Panc1 (cell line): ENCODE measurements at regions not wholly inside any gene's neighbourhood (a gene's known extent, or its start where the extent isn't known, plus 50 kb on each side); places are given as distances from the start of the nearest gene placed in this dataset.

Source experiments
- ATAC-seq: fragments of 200-7000 bp; cut with Tn5 transposase; 2 replicates; pipeline ENCODE4 v1.9.1; 2020; ENCODE audit warnings: mild to moderate bottlenecking, moderate library complexity
- BruUV-seq: library from RNA; stranded (reverse); fragments of 400-500 nt; replicated peaks from 2 replicates; lab custom pipeline; 2021; lab: Mats Ljungman, UMichigan
- CTCF ChIA-PET: fragments of 300-600 bp; sonication (Branson Sonifier 250); formaldehyde crosslinking; loops from one replicate; lab custom pipeline; 2022; ENCODE audit warnings: antibody characterized with exemption; lab: Charles Lee
- POLR2A ChIA-PET: fragments of 300-600 bp; sonication (Branson Sonifier 250); formaldehyde crosslinking; loops from one replicate; lab custom pipeline; 2022; ENCODE audit warnings: antibody characterized with exemption; lab: Charles Lee
- DNase-seq: peaks from one replicate; pipeline ENCODE4 v3.0.0-alpha.2; 2010; ENCODE audit warnings: low read depth, low spot score
- H3K27ac ChIP-seq: 2 replicates; pipeline ENCODE4 v1.5.1; 2011; ENCODE audit warnings: mild to moderate bottlenecking, low read length, inconsistent platforms
- H3K27me3 ChIP-seq: fragments of 200-500 bp; sonication (Bioruptor generic); 2 replicates; pipeline ENCODE4 v1.6.0; 2014; ENCODE audit warnings: low read length, inconsistent platforms; ENCODE audit not compliant: control insufficient read depth, insufficient read depth
- H3K36me3 ChIP-seq: fragments of 200-500 bp; sonication (Bioruptor generic); 2 replicates; pipeline ENCODE4 v1.5.1; 2014; ENCODE audit warnings: inconsistent platforms, mild to moderate bottlenecking, low read length, moderate library complexity; ENCODE audit not compliant: control insufficient read depth, insufficient read depth
- H3K4me1 ChIP-seq: 2 replicates; pipeline ENCODE4 v1.5.1; 2011; ENCODE audit warnings: inconsistent platforms, mild to moderate bottlenecking, low read length, moderate library complexity; ENCODE audit not compliant: control insufficient read depth, insufficient read depth
- H3K4me3 ChIP-seq, 2 experiments: 2 replicates each; pipeline ENCODE4 v1.5.1; 2011 to 2012; ENCODE audit warnings: low read depth in 2 of 2, low read length in 2 of 2, mild to moderate bottlenecking in 2 of 2, inconsistent platforms in 1 of 2, moderate library complexity in 1 of 2
- H3K9me3 ChIP-seq: fragments of 200-500 bp; sonication (Bioruptor generic); 2 replicates; pipeline ENCODE4 v1.5.1; 2014; ENCODE audit warnings: low read depth, mild to moderate bottlenecking, inconsistent platforms, low read length, moderate library complexity; ENCODE audit not compliant: control insufficient read depth, insufficient read depth
- CTCF ChIP-seq: fragments of 450-650 bp; IDR thresholded peaks from 2 replicates; pipeline ENCODE4 v1.5.1; 2017; ENCODE audit warnings: mild to moderate bottlenecking
- POLR2AphosphoS5 ChIP-seq: IDR thresholded peaks from 2 replicates; pipeline ENCODE4 v1.6.1; 2012; ENCODE audit warnings: mild to moderate bottlenecking, low read depth, low read length, moderate library complexity
- REST ChIP-seq, 2 experiments: IDR thresholded peaks; 2 replicates each; pipeline ENCODE4 v1.6.1; 2011 to 2012; ENCODE audit warnings: low read depth in 2 of 2, control low read depth in 1 of 2, low read length in 1 of 2, mild to moderate bottlenecking in 1 of 2, moderate library complexity in 1 of 2; ENCODE audit not compliant: insufficient read depth in 1 of 2
- SIN3A ChIP-seq: IDR thresholded peaks from 2 replicates; pipeline ENCODE4 v1.6.1; 2012; ENCODE audit warnings: low read depth, mild to moderate bottlenecking, low read length, moderate library complexity, borderline replicate concordance; ENCODE audit not compliant: insufficient read depth
- TCF7L2 ChIP-seq: IDR thresholded peaks from 2 replicates; pipeline ENCODE4 v1.6.1; 2011; ENCODE audit warnings: mild to moderate bottlenecking, low read depth, low read length, inconsistent platforms
- in situ Hi-C: cut with HindIII; loops from 2 replicates; pipeline ENCODE4 v1.10.0; 2016; ENCODE audit warnings: low sequenced_read_pairs, low pct_unique_long_range_greater_than_20kb
- intact Hi-C: fragments of 100-400 bp; cut with micrococcal nuclease; formaldehyde crosslinking; loops from one replicate; pipeline ENCODE4 v1.10.0; 2022; ENCODE audit not compliant: unreplicated experiment

- no peaks in the 10 kb centered on the region for H3K9me3 ChIP-seq
- POLR2A ChIA-PET, result no interaction called here
- intact Hi-C loops (no loop called here), in situ Hi-C loops (no loop called here)
- DNase-seq (no peak), ATAC-seq (no peak)
- CTCF ChIA-PET, result no interaction called here
- TF ChIP-seq SIN3A (no peak), CTCF (no peak), REST (IDR thresholded peaks at IDR 0.05; ENCODE audit: insufficient read depth in 1 of 2, low read depth in 2 of 2, low read length in 1 of 2) (no peak)
- H3K27me3 ChIP-seq, result no peaks in the 10 kb centered on the region
- H3K4me3 ChIP-seq, result no peak overlapping the region
- no peaks in the 10 kb centered on the region for H3K4me1 ChIP-seq
- no peaks in the 10 kb centered on the region for H3K36me3 ChIP-seq
- no peak overlapping the region for H3K27ac ChIP-seq
- BruUV-seq, result no TSS peak
These were observed 473.1 kb upstream of the GJE1 start for GRCh38 chr6:141659582-141659981.

- POLR2A ChIA-PET, result no interaction called here
- TF ChIP-seq SIN3A, result no peak
- no peak for TF ChIP-seq TCF7L2
- no peak for TF ChIP-seq REST (IDR thresholded peaks at IDR 0.05; ENCODE audit: insufficient read depth in 1 of 2, low read depth in 2 of 2, low read length in 1 of 2)
- TF ChIP-seq CTCF, result no peak
- TF ChIP-seq POLR2AphosphoS5, result no peak
- H3K27ac ChIP-seq, result no peak overlapping the region
These were observed 474.0 kb upstream of the GJE1 start for GRCh38 chr6:141658696-141659095.

More at GRCh38 chr6:141658696-141659095, 474.0 kb upstream of the GJE1 start:
- DNase-seq (no peak), ATAC-seq (no peak)
- H3K4me3 ChIP-seq, result no peak overlapping the region
- in situ Hi-C loops, result no loop called here
- H3K4me1 ChIP-seq, result no peaks in the 10 kb centered on the region
- no peaks in the 10 kb centered on the region for H3K36me3 ChIP-seq
- no TSS peak for BruUV-seq
- intact Hi-C loops, result no loop called here
- H3K9me3 ChIP-seq, result no peaks in the 10 kb centered on the region
- CTCF ChIA-PET, result no interaction called here
- H3K27me3 ChIP-seq, result no peaks in the 10 kb centered on the region
